Stimulated activated CD4-positive, alpha-beta T cell treated with anti-CD3 and anti-CD28 coated beads, Interleukin-1b, Interleukin-23, amount 100 ng/mL, for 48 hours (primary cell): ENCODE measurements at regions not wholly inside any gene's neighbourhood (a gene's known extent, or its start where the extent isn't known, plus 50 kb on each side); places are given as distances from the start of the nearest gene placed in this dataset.
"Not testable (repeated sequence)": the region's sequence is repeated elsewhere in the genome, so short reads cannot be mapped to it uniquely, and the experiment has no call there.

Source experiments
- DNase-seq: peaks from one replicate; pipeline ENCODE4 v3.0.0-alpha.2; 2020

- no peak for DNase-seq
These were observed 90.5 kb upstream of the SLC24A3 start for GRCh38 chr20:19121916-19122315.

GRCh38 chr20:19122395-19122794, 90.0 kb upstream of the SLC24A3 start:
- no peak for DNase-seq

- no peak for DNase-seq
These were observed 86.9 kb upstream of the SLC24A3 start for GRCh38 chr20:19125508-19125907.

GRCh38 chr20:19129306-19129705, 83.1 kb upstream of the SLC24A3 start:
- no peak for DNase-seq

DNA sequence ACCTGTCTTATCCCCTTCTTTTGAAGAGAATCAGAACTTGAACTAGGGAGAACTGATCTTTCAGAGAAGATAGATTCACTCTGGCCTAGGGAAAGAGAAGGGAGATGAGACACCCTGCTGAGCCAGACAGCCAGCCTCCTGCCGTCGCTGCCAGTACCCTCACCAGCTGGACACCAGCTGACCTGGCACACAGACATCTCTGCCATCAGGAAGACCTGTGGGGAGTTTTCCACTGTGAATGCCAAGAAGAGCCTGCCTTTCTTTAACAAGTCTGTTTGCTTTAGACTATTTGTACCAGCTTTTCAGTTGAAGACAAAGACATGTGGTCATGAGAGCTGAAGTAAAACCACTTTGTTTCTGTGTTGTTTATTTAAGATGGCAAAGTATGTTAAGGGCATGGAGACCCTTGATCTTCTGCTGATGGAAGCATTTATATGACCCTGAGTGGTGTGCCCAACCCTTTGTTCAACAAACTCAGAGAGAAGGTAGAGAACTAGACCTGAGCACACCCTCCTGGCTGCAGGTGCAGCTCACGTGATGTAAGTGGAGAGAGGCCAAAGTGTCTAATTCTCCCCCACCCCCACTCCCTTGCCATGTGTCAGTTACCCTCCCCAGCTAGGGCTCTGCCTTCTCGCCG, 82.3 kb upstream of the SLC24A3 start:
- DNase-seq, result no peak

DNA sequence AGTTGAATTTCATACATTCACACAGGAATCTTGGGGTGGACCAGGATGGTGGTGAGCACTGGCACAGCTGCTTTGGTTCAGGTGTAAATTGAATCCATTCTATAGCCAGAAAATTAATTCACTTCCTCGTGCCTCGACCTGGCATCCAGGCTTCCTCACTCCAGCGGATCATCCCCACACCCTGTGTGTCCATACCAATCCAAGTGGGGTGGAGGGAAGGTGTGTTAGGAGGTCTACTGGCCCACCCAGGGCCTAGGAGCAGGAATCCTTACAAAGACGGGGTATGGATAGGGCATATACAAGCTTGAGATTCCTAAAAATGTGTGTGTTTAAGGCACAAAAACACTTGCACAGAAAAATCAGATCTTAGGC, 81.8 kb upstream of the SLC24A3 start:
- DNase-seq, result no peak

DNA sequence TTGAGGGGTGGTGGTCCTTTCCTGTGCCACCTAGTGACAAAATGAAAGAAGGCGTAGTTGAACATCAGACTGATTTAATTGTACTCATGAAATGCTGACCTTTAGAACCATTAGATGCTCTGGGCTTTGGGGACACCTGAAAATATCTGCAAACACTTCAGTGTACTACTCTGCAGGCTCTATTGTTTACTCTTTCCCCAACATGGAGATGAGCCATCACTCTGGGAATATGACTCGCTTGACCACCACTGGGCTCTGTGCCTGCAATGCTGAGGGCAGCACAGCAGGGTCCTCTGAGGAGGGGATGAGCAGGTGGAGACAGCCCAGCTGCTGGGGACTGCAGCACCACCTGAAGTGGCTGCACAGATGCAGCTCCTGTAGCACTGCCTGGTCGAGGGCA, 74.8 kb upstream of the SLC24A3 start:
- no peak for DNase-seq

- no peak for DNase-seq
These were observed 73.7 kb upstream of the SLC24A3 start for GRCh38 chr20:19138758-19139157.

DNA sequence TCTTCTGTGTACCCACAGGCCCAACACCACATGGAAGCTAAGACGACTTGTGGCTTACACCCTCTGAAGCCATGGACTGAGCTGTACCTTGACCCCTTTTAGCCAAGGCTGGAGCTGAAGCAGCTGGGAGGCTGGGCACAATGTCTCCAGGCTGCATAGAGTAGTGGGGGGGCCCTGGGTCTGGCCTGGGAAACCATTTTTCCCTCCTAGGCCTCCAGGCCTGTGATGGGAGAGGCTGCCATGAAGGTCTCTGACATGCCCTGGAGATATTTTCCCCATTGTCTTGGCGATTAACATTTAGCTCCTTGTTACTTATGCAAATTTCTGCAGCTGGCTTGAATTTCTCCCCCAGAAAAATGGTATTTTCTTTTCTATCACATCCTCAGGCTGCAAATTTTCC, 72.9 kb upstream of the SLC24A3 start:
- DNase-seq, result not testable (repeated sequence)

DNA sequence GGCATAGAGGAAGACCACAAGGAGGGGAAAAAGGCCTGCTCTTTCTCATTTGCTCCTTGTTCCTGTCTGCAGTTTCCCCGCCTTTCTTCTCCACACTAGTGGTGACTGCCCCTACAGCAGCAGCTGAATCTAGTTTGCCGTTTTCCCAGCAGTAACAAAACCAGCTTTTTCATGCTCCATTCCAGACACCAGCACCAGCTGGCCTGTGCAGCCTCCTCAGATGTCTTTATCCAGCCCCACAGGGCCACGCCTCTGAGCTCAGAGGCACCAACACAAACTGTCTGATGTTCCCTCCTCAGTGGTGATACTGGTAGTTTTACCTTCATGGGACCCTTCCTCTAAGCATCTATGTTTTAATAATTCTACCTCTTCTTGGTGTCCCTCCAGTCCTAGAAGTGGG, 70.4 kb upstream of the SLC24A3 start:
- no peak for DNase-seq

DNA sequence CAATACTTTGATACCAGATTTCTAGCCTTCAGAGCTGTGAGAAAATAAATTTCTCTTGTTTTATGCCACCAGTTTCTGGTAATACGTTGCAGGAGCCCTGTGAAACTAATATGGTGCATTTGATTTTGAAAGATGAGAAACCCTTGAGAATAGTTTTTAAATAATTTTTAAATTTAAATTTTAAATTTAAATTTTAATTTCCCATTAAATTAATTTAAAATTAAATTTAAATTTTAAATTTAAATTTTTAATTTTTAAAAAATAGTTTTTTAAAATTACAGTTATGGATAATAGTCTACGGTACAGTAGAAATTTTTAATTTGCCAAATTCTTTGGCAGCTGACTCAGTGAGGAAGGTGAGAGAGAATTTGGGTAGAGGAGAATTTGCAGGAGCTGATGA, 68.6 kb upstream of the SLC24A3 start:
- no peak for DNase-seq

- DNase-seq, result no peak
These were observed 51.1 kb upstream of the SLC24A3 start for GRCh38 chr20:19161336-19161735.
